ENCODE measurements at regions not wholly inside any gene's neighbourhood (a gene's known extent, or its start where the extent isn't known, plus 50 kb on each side); places are given as distances from the start of the nearest gene placed in this dataset.

DNA sequence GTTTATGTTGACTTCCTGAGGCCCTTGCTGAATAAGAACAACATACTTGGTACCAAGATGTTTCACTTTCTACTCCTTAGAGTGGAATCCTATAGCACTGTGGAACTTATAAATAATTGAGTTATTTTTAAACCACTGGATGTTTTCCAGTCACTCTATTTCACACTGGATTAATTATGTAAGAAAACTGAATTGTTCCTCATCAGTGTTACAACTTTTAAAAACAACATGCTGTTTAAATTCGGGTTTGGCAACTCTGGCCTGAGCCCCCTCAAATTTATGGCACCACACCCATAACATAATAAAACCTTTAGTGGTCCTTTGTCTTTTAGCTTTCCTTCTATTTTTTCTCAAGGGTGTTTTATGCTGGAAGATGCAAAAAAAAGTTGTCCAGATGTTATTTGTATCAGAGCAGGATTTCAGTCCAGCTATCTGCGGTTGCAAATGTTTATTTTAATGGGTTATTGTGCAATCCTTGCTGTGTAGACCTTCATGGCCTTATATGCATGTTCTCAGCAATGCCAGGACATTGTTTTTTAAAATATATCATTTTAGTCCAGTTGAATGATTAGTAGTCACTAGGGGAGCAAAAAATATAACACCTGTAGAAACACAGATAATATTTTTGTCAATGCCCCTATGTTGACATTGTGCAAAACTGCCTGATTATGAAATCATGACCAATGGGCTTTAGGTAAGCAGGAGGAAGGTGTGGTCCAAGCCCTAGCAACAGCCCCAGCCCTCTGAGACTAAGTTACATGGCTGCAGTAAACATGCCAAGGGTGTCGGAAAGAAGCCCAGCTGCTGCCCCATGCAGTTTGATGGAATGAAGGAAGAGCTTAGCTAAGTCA lies 638.0 kb upstream of the ZEB2 start:
- ATAC-seq (ENCODE audit: low FRiP score) (peak; percentile 84), DNase-seq (peak; percentile 74 to 78)
- H3K4me1 ChIP-seq (ENCODE audit: control insufficient read depth in 1 of 2, insufficient read depth in 2 of 2, low read length in 2 of 2): no peaks in the 10 kb centered on the region
- H3K9me3 ChIP-seq (ENCODE audit: control insufficient read depth, low read length): no peaks in the 10 kb centered on the region
- no peak overlapping the region for H3K27ac ChIP-seq (ENCODE audit: low read depth in 1 of 2, low read length in 2 of 2)
- no peak overlapping the region for H3K4me3 ChIP-seq (ENCODE audit: low read length in 2 of 2)
- intact Hi-C loops (cut with DNase I): no loop called here
- H3K36me3 ChIP-seq (ENCODE audit: control insufficient read depth in 1 of 2, insufficient read depth in 2 of 2, low read length in 1 of 2): no peaks in the 10 kb centered on the region
- 24 to 37% methylated on average over 3 of the region's 3 CpGs for WGBS, 2 donors
- no peaks in the 10 kb centered on the region for H3K27me3 ChIP-seq (ENCODE audit: control insufficient read depth in 1 of 2, insufficient read depth in 2 of 2, low read length in 1 of 2)

DNA sequence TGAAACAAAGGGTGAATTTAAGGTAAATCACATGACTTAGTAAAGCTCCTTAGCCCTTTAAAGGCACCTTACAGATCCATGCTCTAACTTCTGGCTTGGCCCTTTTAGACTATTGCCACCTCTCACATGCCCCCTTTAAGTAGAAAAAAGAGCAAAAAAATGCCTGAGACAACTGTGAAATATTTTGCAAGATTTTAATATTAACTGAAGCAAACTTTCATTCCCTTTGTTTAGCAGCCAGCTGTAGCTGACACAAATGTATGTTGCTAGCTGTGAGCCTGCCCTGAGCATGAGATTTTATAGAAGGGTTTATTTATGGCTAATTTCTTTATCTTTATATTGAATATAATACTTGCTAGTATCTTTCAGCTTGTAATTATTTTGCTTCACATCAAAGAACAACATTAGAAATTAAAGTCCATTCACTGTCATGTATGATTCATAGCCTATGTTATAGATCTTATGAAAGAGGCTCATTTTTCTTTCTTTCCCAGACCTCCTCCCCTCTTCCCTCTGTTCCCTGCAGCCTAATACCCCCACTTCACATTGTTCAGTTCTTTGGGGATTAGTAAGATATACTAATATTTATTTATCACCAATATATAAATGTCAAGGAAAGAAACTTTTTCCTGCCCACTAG lies 637.2 kb upstream of the ZEB2 start:
- H3K27me3 ChIP-seq (ENCODE audit: control insufficient read depth in 1 of 2, insufficient read depth in 2 of 2, low read length in 1 of 2): no peaks in the 10 kb centered on the region
- H3K9me3 ChIP-seq (ENCODE audit: control insufficient read depth, low read length): no peaks in the 10 kb centered on the region
- no peak overlapping the region for H3K27ac ChIP-seq (ENCODE audit: low read depth in 1 of 2, low read length in 2 of 2)
- H3K4me3 ChIP-seq (ENCODE audit: low read length in 2 of 2): no peak overlapping the region
- no peaks in the 10 kb centered on the region for H3K4me1 ChIP-seq (ENCODE audit: control insufficient read depth in 1 of 2, insufficient read depth in 2 of 2, low read length in 2 of 2)
- ATAC-seq (ENCODE audit: low FRiP score) (peak; percentile 39), DNase-seq (no peak)
- intact Hi-C loops (cut with DNase I): no loop called here
- H3K36me3 ChIP-seq (ENCODE audit: control insufficient read depth in 1 of 2, insufficient read depth in 2 of 2, low read length in 1 of 2): no peaks in the 10 kb centered on the region

DNA sequence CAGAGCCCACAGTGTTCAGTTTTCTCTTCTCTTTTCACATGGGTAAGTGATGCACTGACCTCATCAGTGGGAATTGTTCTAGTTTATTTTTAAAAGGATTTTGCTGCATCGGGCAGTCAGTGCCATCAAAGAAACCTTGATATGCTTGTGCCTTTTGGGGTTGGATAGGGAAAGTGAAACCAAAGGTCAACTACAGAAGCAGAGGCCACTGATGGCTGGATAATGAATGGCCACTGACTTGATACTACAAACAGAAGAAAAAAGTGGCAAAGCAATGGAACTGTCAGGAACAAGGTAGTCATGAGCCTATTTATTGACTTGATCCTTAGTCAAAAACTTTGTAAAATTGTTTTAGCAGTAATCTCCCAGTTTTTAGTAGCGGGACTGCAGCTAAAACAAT lies 636.3 kb upstream of the ZEB2 start:
- intact Hi-C loops (cut with DNase I): no loop called here
- no peak overlapping the region for H3K4me3 ChIP-seq (ENCODE audit: low read length in 2 of 2)
- DNase-seq (no peak), ATAC-seq (ENCODE audit: low FRiP score) (no peak)
- H3K4me1 ChIP-seq (ENCODE audit: control insufficient read depth in 1 of 2, insufficient read depth in 2 of 2, low read length in 2 of 2): no peaks in the 10 kb centered on the region
- H3K27me3 ChIP-seq (ENCODE audit: control insufficient read depth in 1 of 2, insufficient read depth in 2 of 2, low read length in 1 of 2): no peaks in the 10 kb centered on the region
- no peak overlapping the region for H3K27ac ChIP-seq (ENCODE audit: low read depth in 1 of 2, low read length in 2 of 2)
- no peaks in the 10 kb centered on the region for H3K36me3 ChIP-seq (ENCODE audit: control insufficient read depth in 1 of 2, insufficient read depth in 2 of 2, low read length in 1 of 2)
- peaks cover 2% of the 10 kb centered on the region for H3K9me3 ChIP-seq (ENCODE audit: control insufficient read depth, low read length)
- 78 to 83% methylated on average over 2 of the region's 2 CpGs for WGBS, 2 donors

DNA sequence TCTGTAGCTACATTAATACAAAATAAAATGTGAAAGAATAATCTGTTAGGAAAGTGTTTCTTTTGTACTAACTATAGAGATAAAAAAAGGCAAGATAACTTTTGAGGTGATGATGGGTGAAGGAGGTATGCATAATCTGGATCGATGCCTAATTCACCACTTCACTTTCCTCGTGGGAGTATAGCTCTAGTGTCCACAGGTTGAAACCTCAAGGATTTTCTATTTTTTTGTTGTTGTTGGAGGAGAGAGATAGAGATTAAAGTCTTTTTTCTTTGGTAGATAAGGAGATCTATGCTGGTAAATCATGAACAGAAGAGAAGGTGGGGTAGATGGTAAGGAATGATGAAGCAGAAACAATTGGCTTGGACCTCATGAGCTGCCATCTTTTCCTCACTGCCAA lies 635.3 kb upstream of the ZEB2 start:
- Histone ChIP-seq H3K9me3 (ENCODE audit: control insufficient read depth, low read length) (peaks cover 2% of the 10 kb centered on the region), H3K27me3 (ENCODE audit: control insufficient read depth in 1 of 2, insufficient read depth in 2 of 2, low read length in 1 of 2) (no peaks in the 10 kb centered on the region), H3K4me1 (ENCODE audit: control insufficient read depth in 1 of 2, insufficient read depth in 2 of 2, low read length in 2 of 2) (no peaks in the 10 kb centered on the region), H3K36me3 (ENCODE audit: control insufficient read depth in 1 of 2, insufficient read depth in 2 of 2, low read length in 1 of 2) (no peaks in the 10 kb centered on the region), H3K4me3 (ENCODE audit: low read length in 2 of 2) (no peak overlapping the region), H3K27ac (ENCODE audit: low read depth in 1 of 2, low read length in 2 of 2) (no peak overlapping the region)
- intact Hi-C loops (cut with DNase I): no loop called here
- no peak for DNase-seq
- no peak for ATAC-seq (ENCODE audit: low FRiP score)
- 77 to 78% methylated on average over 2 of the region's 2 CpGs for WGBS, 2 donors

DNA sequence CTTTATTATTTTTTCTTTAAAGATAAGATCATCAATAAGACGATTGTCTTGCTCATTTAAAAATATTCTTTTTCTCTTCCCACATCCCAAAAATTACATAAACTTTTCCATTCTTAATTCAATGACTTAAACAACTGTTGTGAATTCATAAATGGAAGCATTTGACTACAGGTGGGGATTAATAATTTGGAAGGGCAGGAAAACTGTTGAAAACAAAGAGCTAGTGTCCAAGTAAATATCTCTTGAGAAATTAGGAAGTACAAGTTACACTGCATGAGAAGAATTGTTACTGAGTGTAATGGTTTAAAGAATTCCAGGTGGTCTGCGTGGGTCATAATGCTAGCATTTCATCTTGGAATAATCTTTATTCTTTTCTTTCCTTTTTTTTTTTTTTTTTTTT lies 634.8 kb upstream of the ZEB2 start:
- Histone ChIP-seq H3K27ac (ENCODE audit: low read depth in 1 of 2, low read length in 2 of 2) (no peak overlapping the region), H3K27me3 (ENCODE audit: control insufficient read depth in 1 of 2, insufficient read depth in 2 of 2, low read length in 1 of 2) (no peaks in the 10 kb centered on the region), H3K4me3 (ENCODE audit: low read length in 2 of 2) (no peak overlapping the region), H3K9me3 (ENCODE audit: control insufficient read depth, low read length) (peaks cover 2% of the 10 kb centered on the region), H3K36me3 (ENCODE audit: control insufficient read depth in 1 of 2, insufficient read depth in 2 of 2, low read length in 1 of 2) (no peaks in the 10 kb centered on the region), H3K4me1 (ENCODE audit: control insufficient read depth in 1 of 2, insufficient read depth in 2 of 2, low read length in 2 of 2) (no peaks in the 10 kb centered on the region)
- 81% methylated on average over 2 of the region's 2 CpGs for WGBS, 2 donors
- intact Hi-C loops (cut with DNase I): no loop called here
- ATAC-seq (ENCODE audit: low FRiP score): no peak
- no peak for DNase-seq

DNA sequence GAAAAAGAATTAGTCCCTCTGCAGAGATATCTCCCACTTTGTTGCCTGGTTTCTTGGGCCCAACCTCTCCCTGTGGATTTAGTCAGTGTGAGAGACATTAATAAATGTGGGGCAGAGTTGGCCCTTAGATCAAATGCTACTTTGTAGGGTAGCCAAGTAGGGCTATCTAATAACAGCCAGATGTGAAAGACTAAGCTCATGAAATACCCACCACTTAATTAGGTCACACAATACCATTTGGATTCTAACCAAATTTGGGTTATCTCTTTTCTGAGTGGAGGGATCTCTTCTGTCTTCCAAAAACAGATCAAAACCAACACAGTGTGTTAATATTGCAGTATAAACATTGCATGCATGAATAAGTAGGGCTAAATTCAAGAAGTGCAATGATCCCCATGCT lies 626.8 kb upstream of the ZEB2 start:
- H3K4me3 ChIP-seq (ENCODE audit: low read length in 2 of 2): no peak overlapping the region
- intact Hi-C loops (cut with DNase I): no loop called here
- H3K27ac ChIP-seq (ENCODE audit: low read depth in 1 of 2, low read length in 2 of 2): no peak overlapping the region
- H3K36me3 ChIP-seq (ENCODE audit: control insufficient read depth in 1 of 2, insufficient read depth in 2 of 2, low read length in 1 of 2): no peaks in the 10 kb centered on the region
- ATAC-seq (ENCODE audit: low FRiP score): no peak
- no peaks in the 10 kb centered on the region for H3K4me1 ChIP-seq (ENCODE audit: control insufficient read depth in 1 of 2, insufficient read depth in 2 of 2, low read length in 2 of 2)
- no peak for DNase-seq
- H3K27me3 ChIP-seq (ENCODE audit: control insufficient read depth in 1 of 2, insufficient read depth in 2 of 2, low read length in 1 of 2): no peaks in the 10 kb centered on the region
- H3K9me3 ChIP-seq (ENCODE audit: control insufficient read depth, low read length): no peaks in the 10 kb centered on the region

DNA sequence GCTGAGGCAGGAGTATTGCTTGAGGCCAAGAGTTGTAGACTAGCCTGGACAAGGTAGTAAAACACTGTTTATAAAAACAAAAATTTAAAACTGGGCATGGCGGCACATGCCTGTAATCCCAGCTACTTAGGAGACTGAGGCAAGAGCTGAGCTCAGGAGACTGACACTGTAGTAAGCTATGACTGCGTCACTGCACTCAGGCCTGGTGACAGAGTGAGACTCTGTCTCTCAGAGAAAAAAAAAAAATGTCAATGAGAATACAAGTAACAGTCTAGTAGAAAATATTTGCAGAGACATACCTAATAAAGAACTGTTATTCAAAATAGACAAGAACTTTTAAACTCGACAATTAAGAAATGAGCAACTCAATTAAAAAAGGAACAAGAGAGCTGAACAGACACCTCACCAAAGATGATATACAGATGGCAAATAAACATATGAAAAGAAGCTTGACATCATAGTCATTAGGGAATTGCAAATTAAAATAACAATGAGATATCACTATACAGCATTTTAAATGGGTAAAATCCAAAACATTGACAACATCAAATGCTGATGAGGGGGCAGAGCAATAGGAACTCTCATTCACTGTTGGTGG lies 624.3 kb upstream of the ZEB2 start:
- intact Hi-C loops (cut with DNase I): no loop called here
- H3K36me3 ChIP-seq (ENCODE audit: control insufficient read depth in 1 of 2, insufficient read depth in 2 of 2, low read length in 1 of 2): no peaks in the 10 kb centered on the region
- no peak for ATAC-seq (ENCODE audit: low FRiP score)
- H3K27me3 ChIP-seq (ENCODE audit: control insufficient read depth in 1 of 2, insufficient read depth in 2 of 2, low read length in 1 of 2): no peaks in the 10 kb centered on the region
- no peak overlapping the region for H3K4me3 ChIP-seq (ENCODE audit: low read length in 2 of 2)
- 97% methylated on average over 3 of the region's 3 CpGs for WGBS, 2 donors
- DNase-seq: no peak
- no peaks in the 10 kb centered on the region for H3K9me3 ChIP-seq (ENCODE audit: control insufficient read depth, low read length)
- H3K27ac ChIP-seq (ENCODE audit: low read depth in 1 of 2, low read length in 2 of 2): no peak overlapping the region
- H3K4me1 ChIP-seq (ENCODE audit: control insufficient read depth in 1 of 2, insufficient read depth in 2 of 2, low read length in 2 of 2): no peaks in the 10 kb centered on the region

DNA sequence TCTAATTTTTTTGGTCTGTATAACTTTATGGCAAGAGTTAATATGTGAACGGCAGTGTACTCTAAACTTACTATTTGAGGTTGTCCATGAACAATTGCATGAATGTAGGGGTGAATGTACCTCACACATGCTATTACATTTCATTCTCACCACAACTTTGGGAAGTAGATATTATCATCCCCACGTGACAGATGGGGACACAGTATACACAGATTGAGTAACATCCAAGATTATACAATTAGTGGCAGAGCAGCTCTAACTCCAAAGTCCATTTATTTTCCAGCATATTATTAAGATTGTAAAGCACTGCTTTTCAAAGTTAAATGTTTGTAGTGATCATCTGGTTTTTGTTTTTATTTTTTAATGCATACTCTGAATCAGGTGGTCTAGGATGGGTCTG lies 622.1 kb upstream of the ZEB2 start:
- no peaks in the 10 kb centered on the region for H3K4me1 ChIP-seq (ENCODE audit: control insufficient read depth in 1 of 2, insufficient read depth in 2 of 2, low read length in 2 of 2)
- no peak overlapping the region for H3K4me3 ChIP-seq (ENCODE audit: low read length in 2 of 2)
- DNase-seq (no peak), ATAC-seq (ENCODE audit: low FRiP score) (no peak)
- intact Hi-C loops (cut with DNase I): no loop called here
- H3K9me3 ChIP-seq (ENCODE audit: control insufficient read depth, low read length): no peaks in the 10 kb centered on the region
- WGBS, 2 donors: 91% methylated on average over 2 of the region's 2 CpGs
- no peaks in the 10 kb centered on the region for H3K36me3 ChIP-seq (ENCODE audit: control insufficient read depth in 1 of 2, insufficient read depth in 2 of 2, low read length in 1 of 2)
- no peaks in the 10 kb centered on the region for H3K27me3 ChIP-seq (ENCODE audit: control insufficient read depth in 1 of 2, insufficient read depth in 2 of 2, low read length in 1 of 2)
- no peak overlapping the region for H3K27ac ChIP-seq (ENCODE audit: low read depth in 1 of 2, low read length in 2 of 2)

DNA sequence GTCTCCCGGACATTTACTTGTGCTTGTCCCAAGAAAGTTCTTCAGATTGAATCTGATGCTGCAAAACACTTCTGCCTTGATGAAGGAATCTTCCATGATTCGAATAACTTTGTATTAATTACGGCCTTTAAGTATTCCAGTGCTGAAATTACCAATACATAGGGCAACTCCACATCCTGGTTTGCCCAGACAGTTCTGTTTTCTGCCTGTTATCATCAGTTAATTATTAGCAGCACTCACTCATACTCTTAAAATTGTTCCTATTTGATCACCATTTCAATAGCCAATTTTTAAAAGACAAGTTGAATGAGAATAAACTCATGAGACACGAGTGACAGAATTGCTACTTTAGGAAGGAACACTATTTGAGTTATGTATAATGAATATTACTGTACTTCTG lies 620.7 kb upstream of the ZEB2 start:
- DNase-seq: no peak
- WGBS, 2 donors: 95 to 98% methylated on average over 4 of the region's 4 CpGs
- Histone ChIP-seq H3K27me3 (ENCODE audit: control insufficient read depth in 1 of 2, insufficient read depth in 2 of 2, low read length in 1 of 2) (no peaks in the 10 kb centered on the region), H3K36me3 (ENCODE audit: control insufficient read depth in 1 of 2, insufficient read depth in 2 of 2, low read length in 1 of 2) (no peaks in the 10 kb centered on the region), H3K4me1 (ENCODE audit: control insufficient read depth in 1 of 2, insufficient read depth in 2 of 2, low read length in 2 of 2) (no peaks in the 10 kb centered on the region), H3K27ac (ENCODE audit: low read depth in 1 of 2, low read length in 2 of 2) (no peak overlapping the region), H3K9me3 (ENCODE audit: control insufficient read depth, low read length) (no peaks in the 10 kb centered on the region), H3K4me3 (ENCODE audit: low read length in 2 of 2) (no peak overlapping the region)
- intact Hi-C loops (cut with DNase I): no loop called here
- no peak for ATAC-seq (ENCODE audit: low FRiP score)
